Stimulated activated CD8-positive, alpha-beta memory T cell treated with anti-CD3 and anti-CD28 coated beads, Interleukin-2, amount 100 ng/mL, for 1 hour (primary cell): ENCODE measurements at regions not wholly inside any gene's neighbourhood (a gene's known extent, or its start where the extent isn't known, plus 50 kb on each side); places are given as distances from the start of the nearest gene placed in this dataset.

ENCODE experiments used
- DNase-seq, 2 donors: peaks; one replicate each; pipeline ENCODE4 v3.0.0-alpha.2; 2020; ENCODE audit warnings: low read depth in 2 of 2

DNA sequence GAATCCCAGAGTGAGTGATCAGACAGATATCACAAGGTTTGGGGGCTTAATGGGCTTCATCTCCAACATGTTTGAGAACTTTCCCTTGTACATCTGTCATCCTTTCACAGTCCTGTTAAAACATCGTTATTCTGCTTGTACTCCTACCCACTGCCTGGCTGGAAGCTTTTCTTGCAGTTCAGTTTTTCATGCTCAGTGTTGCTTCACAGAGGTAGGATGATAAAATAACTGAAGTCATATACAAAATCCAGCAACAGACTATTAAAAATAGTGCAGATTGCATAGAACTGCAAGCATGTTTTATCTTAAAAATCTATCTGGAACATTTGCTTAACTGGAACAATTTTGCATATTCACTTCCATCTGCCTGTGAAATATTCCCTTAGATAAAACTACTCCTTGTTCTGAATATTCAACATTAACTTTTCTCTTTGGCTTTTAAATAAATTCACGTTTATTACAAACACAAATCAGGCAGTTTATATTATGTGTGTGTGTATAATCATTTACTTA lies 579.6 kb upstream of the IGFBP7 start:
- DNase-seq: no peak

DNA sequence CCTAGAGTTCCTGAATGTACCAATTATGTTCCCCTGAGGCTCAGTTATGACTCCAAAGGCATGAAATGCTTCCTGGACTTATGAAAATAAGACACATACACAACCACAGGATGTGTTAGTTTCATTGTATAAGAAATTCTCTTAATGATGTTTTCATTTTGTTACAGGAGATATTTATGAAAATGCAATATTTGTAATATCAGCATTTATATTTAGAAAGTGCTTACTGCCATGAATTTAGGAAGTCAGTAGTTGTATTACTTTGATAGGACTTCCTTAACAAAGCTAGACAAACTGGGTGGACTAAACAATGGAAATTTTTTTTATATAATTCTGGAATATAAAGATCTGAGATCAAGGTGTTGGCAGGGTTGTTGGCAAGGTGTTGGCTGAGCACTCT lies 572.1 kb upstream of the IGFBP7 start:
- no peak for DNase-seq

DNA sequence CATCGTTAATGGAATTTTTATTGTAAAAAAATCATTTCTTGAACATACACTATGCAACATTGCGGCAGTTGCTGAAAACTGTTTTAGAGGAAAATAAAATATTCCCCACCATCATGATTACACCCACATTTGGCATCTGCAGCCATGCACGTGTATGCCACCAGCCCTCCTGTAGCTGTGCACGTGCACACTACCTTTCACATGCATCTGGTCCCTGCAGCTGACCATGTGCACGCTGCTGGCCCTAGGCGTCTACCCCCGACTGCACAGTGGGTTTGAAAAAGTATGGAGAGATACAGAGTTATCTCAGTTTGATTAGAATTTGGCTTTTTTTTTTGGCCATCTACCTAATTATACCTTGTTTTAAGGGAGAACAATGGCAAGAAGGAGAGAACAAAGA lies 569.8 kb upstream of the IGFBP7 start:
- no peak for DNase-seq

DNA sequence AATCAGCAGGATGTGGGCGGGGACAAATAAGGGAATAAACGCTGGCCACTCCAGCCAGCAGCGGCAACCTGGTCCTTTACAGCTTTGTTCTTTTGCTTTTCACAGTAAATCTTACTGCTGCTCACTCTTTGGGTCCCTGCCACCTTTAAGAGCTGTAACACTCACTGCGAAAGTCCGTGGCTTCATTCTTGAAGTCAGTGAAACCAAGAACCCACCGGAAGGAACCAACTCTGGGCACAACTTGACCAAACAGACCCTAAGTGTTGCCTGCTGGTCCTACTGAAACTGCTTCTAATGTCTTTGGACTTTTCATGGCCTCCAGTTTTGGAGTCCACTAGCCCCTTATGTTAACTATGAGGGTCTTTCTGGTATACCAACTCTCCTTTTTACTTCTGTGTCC lies 566.2 kb upstream of the IGFBP7 start:
- no peak for DNase-seq

DNA sequence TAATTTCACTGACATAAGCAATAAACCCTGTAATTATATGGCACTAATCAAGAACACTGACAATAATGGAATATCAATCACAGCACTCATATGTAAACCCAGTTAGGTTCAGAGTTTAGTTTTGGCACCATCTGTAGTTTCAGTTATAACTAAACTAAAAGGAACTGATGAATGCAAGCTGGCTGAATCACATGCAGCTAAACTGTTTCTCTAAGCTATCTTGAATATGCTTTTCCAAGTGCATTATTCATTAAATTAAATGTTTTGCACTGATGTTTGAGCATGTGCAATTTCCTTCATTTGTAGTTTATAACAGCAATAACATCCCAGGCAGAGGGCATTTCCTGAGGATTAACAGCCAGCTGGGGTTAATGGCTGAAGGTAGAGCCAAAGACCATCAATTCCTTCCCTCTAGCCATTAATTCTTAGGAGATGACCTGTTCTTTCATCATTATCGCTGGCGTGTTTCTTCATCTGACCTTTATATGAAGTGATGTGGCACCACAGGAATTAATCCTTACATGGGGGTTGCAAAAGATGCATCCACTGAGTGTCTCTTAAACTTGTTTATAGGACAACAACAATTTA lies 562.8 kb upstream of the IGFBP7 start:
- no peak for DNase-seq

DNA sequence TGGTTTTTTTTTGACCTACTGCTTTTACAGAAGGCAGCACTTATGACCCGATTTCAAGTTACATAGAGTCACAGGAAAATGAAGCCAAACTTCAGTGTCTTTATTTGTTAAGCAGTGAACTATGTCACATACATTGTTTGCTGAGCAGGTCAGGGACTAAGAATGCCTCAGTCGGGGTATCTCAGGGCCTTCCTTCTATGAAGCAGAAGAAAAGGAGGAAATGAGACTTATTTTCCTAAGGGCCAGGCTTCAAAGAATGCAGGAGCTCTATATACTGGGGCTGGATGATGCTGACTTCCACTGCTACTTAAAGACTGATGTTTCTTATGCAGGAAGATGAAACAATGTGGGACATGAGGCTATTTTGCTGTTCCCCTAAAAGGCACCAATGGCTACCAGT lies 558.4 kb upstream of the IGFBP7 start:
- no peak for DNase-seq

DNA sequence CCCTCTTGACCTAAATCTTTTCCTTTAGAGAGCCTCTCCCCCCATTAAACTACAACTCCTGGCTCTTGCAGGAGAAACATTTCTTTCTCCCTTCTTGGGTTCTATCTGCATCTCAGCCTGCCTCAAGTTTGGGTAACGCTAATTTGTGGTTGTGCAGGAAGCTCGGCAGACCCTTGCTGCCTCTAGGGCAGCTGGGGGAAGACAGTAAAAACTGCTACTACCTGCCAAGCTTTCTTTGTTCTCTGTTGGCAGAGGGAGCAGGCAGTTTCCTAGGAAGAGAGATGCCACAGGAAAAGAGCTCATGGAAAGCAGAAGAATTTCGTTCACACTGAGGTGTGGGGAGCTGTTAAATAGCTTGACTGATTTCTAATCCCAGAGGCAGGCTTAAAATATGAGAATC lies 555.6 kb upstream of the IGFBP7 start:
- DNase-seq: no peak

DNA sequence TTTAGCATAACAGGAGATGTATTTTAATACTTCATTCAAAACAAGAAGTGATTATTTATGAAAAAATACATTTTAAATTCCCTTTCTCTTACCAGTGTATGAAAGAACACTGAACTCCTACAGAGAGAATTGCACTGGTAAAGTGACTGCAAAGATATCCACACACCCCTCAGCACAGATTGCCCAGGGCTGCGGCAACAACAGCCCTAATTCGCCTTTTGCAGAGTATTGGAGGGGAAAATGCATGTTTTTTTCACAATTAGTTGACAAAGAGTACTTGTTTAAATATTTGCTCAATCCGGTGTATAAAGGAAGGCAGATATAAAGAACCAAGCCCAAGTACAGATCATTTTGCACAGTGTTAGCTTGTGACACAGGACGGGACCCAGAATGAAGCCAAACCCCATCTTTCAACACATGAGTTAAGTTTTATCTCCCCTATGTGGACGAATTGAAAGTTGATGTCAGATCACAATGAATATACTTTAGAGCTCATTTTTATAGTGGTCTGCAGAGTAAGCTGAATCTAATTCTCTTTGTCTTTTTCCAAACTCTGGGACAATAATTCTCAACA lies 551.4 kb upstream of the IGFBP7 start:
- DNase-seq: no peak

DNA sequence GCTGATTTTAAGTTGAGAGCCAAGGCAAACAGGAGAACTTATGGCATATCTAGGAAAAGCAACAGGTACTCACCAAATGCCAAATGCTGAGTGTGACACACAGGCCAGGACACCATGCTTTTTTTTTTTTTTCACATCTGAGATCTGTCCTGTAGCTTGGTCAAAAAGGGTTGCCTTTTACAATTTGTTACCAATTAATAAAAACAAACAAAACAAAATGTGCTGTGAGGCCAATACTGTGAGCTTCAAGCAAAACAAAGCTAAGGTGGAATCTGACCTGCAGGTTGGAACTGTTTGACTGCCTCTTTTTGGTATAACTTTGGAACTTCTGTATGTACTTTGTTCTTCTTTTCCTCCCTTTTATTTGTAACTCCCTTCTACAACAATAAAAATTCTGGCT lies 548.5 kb upstream of the IGFBP7 start:
- DNase-seq: no peak

DNA sequence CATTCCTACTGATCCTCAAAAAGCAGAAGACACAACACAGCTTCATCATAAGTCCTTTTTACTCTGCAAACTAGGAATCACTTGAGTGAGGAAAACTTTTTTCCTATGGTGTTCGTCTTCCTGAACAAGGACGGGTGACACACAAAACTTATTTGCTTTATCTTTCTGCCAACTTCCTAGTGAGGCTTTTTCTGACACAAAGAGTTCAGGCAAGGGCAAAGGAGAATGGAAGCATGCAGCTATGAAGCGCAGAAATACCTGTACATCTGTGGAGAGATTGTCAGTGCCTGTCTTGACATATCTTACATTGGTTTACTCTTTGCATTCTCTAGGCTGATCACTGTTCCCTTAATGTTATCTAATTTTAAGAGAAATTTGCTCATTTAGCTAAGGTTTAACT lies 548.0 kb upstream of the IGFBP7 start:
- DNase-seq: no peak

DNA sequence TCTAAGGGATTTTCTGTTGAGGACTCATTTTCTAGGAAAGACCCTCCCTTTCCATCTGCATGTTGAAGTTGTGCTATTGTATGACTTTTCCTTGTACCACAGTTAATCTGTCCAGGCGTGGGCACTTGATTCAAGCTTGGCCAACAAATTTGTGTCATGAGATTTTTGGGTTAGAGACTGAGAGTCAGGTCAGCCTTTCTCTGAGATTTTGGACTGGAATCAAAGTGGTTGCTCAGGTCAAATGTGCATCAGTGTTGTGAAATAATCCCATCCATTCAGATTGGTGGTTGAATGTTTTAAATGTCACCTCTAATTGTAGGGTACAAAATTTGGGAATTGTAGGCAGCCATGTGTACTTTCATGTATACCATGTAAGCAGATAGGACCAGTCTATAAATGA lies 545.2 kb upstream of the IGFBP7 start:
- no peak for DNase-seq

DNA sequence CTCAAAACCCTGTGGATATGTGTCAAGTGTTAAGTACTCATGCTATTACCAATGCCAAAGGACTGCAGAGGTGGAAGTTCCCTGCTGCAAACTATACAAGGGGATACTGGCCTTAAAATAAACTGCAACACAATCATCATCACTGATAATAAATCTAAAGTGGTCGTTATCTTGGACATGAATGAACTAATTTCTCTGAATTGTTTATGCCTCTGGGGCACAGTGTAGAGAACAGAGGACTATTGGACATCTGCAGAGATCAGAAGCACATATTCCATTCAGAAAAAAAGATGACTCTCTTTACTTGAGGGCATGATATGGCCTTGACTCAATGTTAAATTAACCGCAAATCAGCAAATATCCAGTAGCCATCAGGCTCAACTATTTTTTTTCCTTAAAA lies 542.6 kb upstream of the IGFBP7 start:
- DNase-seq: no peak

DNA sequence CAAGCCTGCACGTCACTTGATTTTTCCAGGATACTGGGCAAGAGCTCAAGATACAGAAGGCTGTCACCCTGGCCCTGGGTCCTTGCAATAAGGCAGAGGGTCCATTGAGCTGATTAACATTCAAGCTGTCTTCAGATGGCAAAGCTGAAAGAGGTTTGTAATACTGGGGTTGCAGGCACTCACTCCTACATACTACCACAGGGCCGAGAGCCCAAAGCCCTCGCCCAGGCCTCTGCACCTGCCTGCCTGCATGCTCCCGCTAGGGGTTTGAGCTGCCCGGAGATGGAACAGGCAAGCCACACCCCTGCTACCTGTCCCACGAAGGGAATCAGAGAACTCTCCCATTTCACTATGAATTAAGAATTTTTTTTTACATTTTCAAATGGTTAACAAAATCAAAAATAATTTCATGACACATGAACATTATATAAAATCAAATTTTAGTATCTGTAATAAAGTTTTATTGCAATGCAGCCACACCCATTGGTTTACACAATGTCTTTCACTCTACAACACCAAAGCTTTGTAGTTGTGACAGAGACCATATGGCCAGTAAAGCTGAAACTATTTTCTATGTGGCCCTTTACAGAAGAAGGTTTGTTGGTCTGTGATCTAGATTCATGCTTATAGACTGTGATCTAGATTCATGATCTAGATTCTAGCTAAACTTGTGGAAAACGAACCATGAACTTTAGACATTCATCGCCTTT lies 530.4 kb upstream of the IGFBP7 start:
- DNase-seq: no peak

DNA sequence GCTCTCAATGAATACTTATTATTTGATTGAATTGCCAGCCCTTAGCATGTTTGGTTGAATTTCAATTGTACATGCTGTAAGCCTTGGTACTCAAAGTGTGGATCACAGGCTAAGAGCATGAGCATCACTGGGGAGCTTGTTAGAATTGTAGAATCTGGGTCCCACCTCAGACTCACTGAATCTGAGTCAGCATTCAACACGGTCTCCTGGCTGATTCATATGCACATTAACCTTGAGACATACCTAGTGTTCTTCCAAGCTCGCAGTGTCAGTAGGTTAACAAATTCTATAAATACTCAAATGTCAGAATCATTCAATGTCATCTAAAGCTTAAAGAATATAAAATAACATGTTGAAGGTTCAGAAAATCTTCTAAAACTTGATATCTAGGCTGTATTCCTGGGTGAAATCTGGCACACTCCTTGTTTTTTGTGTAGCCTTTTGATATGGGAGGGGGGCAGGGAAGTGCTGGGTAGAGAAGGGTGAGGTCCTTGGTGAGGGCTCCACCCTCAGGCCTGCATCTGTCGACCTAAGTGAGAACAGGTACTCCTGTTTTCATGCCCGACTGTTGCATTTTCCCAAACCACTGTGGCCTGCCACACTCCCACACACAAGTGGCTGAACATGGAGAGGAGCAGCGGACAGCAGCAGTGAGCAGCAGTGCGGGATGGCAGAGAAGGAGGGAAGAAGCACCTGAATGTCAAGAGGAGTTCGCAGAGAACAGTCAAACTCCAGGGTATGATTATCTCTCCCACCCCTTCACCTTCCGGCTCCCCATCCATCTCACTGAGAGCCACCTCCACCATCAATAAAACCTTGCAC lies 529.6 kb upstream of the IGFBP7 start:
- no peak for DNase-seq

DNA sequence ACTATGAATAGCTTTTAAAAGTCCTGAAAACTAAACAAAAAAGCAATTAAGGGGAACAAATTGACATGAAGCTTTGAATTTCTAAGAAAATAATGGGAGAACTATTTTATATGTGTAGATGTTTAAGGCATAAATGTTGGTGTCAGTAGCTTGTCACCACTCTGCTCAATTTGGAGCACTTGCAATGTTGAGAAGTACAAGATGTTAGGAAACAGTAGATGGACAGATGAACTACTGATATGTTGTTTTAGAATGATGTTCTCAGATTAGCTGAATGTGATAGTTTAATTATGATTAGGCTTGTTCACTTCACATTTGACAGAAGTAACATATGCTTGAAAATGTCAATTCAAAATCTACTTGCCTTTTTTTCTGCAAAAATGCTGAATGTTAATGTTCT lies 525.7 kb upstream of the IGFBP7 start:
- no peak for DNase-seq

DNA sequence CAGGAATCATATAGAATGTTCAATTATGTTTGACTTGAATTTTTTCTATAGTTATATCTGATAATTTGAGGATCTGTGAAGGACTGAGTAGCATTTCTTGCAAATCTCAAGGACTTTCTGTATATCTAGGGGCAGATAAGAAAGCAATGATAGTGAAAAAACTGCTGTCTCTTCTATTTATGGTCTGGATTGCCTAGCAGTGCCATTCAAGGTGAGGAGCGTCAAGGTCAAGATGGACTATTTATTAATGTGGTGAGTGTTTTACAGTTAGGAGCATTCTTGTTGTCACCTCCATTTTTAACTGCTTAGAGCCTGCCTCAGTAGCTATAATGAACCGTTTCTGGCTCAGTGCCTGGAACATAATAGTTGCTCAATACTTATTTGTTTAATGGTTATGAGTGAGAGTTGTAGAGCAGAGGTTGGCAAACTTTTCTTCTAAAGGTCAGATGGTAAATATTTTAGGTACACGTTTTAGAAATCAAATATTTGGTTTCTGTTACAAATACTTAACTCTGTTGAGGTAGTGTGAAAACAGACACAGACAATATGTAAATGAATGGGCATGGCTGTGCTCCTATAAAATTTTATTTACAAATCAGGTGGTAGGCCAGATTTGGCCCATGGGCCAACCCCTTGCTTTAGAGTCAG lies 523.2 kb upstream of the IGFBP7 start:
- no peak for DNase-seq

DNA sequence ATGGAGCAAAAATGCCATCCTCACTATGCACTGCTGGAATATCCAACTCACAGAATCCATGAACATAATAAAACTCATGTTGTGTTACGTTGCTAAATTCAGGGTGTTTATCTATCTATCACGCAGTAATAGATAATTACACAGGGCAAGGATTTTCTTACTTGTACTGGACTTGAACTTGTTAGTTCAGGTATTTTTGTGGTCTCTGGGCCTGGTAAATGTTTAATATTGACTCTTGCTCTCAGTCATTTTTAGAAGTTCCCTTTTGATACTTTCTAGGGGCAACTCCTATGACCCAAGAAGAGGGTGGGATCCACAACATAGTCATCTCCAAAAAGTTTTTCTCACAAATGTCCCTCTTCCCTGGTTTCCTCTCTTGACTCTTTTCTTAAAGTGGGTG lies 522.4 kb upstream of the IGFBP7 start:
- DNase-seq: no peak

DNA sequence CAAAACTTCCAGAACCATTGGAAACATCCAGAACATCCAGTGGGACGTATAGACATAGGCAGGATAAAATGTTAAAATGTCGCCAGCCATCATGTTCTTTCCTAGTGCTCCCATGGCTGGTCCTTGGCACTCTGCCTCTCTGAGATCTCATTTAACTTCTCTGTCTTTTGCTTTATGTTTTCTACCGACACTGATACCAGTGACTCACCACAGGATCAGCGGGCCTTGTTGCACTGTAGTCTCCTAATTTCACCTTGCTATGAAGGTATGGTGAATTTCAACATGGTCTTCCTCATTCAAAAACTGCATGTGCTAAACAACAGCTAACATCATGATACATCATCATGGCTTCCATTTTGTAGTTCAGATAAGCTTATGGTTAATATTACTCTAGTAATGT lies 521.0 kb upstream of the IGFBP7 start:
- no peak for DNase-seq

DNA sequence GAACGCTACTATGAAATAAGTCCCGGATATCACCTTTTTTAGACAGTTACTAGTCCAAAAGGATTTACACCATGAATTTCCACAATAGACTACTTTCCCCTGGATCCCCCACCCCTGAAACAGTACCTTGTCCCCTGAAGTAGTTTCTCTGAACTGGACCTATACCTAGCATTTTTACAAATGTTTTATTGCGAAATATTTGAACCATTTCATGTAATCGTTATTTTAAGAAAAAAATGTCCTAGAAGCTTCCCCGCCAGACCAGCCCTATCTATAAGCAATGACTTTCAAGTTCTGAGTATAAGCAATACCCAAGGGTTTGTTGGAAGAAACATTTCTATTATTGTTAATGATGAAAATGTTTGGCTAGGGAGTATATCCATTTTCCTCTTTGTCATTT lies 517.8 kb upstream of the IGFBP7 start:
- no peak for DNase-seq

DNA sequence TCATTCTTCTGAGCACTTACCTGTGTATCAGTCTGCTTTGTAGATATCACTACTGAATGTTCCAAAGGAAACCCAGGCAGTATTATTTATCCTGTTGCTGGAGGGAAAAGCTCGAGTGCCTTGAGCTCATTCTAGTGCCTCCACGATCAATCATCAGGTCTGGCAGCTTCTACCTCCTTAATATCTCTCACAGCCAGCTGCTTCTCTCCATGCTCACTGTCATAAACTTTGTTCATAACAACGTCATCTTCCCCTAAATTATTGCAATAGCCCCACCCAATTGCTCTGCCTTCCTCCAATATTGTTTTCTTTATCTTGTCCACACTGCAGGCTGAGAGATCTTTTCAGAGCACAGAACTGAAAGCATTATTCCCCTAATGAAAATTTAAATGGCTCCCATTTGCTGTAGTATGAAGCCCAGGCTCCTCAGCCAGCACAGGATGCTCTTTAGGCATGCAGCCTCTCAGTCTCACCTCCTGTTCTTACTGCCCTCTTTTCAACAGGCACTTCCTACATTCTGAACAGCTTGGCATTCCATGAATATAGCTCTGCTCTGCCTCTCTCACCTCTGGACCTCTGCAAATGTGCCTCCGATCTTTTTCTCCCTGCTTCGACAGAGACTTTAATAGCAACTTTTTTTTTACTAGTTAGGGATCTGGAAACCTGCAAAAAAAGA lies 504.2 kb upstream of the IGFBP7 start:
- no peak for DNase-seq

DNA sequence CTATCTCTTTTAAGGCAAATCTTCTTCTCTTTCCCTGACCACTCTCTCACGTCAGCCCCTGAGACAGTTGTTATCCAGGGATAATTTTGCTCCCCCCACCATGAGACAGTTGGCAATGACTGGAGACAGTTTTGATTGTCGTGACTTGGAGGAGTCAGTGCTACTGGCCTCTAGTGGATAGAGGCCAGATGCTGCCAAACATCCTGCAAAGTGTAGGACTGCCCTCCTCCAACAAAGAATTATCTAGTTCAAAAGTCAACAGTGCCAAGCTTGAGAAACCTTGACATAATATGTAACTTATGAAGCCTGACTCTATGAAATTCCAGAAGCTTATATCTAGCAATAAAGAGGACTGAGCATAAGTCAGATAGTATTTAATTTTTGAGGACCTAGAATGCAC lies 502.1 kb upstream of the IGFBP7 start:
- no peak for DNase-seq
